Neural cell (in vitro differentiated cells): ENCODE measurements at regions not wholly inside any gene's neighbourhood (a gene's known extent, or its start where the extent isn't known, plus 50 kb on each side); places are given as distances from the start of the nearest gene placed in this dataset.

Source experiments
- H2AFZ ChIP-seq: fragments of 200-600, 300-800 bp; sonication (generic), shearing (Covaris generic); 2 replicates; pipeline ENCODE4 v1.6.0; 2014; ENCODE audit warnings: low read depth, mild to moderate bottlenecking, antibody characterized with exemption, low read length, moderate library complexity
- H3F3A ChIP-seq: fragments of 200-600 bp; shearing (Covaris generic); 2 replicates; pipeline ENCODE4 v1.6.1; 2016; ENCODE audit warnings: mild to moderate bottlenecking, moderate library complexity, mixed read lengths, antibody characterized with exemption, low read length; ENCODE audit not compliant: insufficient read depth, poor library complexity, severe bottlenecking
- H3K27ac ChIP-seq: fragments of 200-600, 300-800 bp; sonication (generic), shearing (Covaris generic); 2 replicates; pipeline ENCODE4 v1.5.1; 2014; ENCODE audit warnings: mild to moderate bottlenecking, low read length, moderate library complexity
- H3K27me3 ChIP-seq: fragments of 300-800, 200-600 bp; sonication (generic), shearing (Covaris generic); 2 replicates; pipeline ENCODE4 v1.6.0; 2014; ENCODE audit warnings: mild to moderate bottlenecking, low read depth, low read length, moderate library complexity; ENCODE audit not compliant: insufficient read depth
- H3K36me3 ChIP-seq: fragments of 300-800, 200-600 bp; sonication (generic), shearing (Covaris generic); 2 replicates; pipeline ENCODE4 v1.5.1; 2014; ENCODE audit warnings: mild to moderate bottlenecking, antibody characterized with exemption, low read length, moderate library complexity; ENCODE audit not compliant: insufficient read depth
- H3K4me2 ChIP-seq: fragments of 300-800, 200-600 bp; sonication (generic), shearing (Covaris generic); 2 replicates; pipeline ENCODE4 v1.6.0; 2014; ENCODE audit warnings: mild to moderate bottlenecking, low read length
- H3K4me3 ChIP-seq: fragments of 300-800, 200-600 bp; sonication (generic), shearing (Covaris generic); 2 replicates; pipeline ENCODE4 v1.5.1; 2014; ENCODE audit warnings: mild to moderate bottlenecking, low read length, moderate library complexity
- H3K79me2 ChIP-seq: fragments of 200-600 bp; shearing (Covaris generic); replicated peaks from 2 replicates; pipeline ENCODE4 v1.6.0; 2014; ENCODE audit warnings: mild to moderate bottlenecking, low read length, moderate library complexity; ENCODE audit not compliant: insufficient read depth
- H3K9ac ChIP-seq: fragments of 300-800, 200-600 bp; sonication (generic), shearing (Covaris generic); 2 replicates; pipeline ENCODE4 v1.6.1; 2016; ENCODE audit warnings: mild to moderate bottlenecking, low read length, mixed read lengths
- H3K9me2 ChIP-seq: fragments of 200-600 bp; shearing (Covaris generic); 2 replicates; pipeline ENCODE4 v1.6.1; 2016; ENCODE audit warnings: mild to moderate bottlenecking, low read length, mixed read lengths; ENCODE audit not compliant: insufficient read depth
- H3K9me3 ChIP-seq: fragments of 200-600, 300-800 bp; sonication (generic), shearing (Covaris generic); 2 replicates; pipeline ENCODE4 v1.6.1; 2016; ENCODE audit warnings: mild to moderate bottlenecking, mixed run types, low read length, moderate library complexity, mixed read lengths
- H4K20me1 ChIP-seq: fragments of 200-600 bp; shearing (Covaris generic); 2 replicates; pipeline ENCODE4 v1.6.1; 2016; ENCODE audit warnings: mild to moderate bottlenecking, mixed run types; ENCODE audit not compliant: insufficient read depth
- CTCF ChIP-seq: fragments of 450-650 bp; IDR thresholded peaks from 2 replicates; pipeline ENCODE4 v1.5.1; 2014; ENCODE audit warnings: antibody characterized with exemption, mild to moderate bottlenecking, moderate library complexity; ENCODE audit not compliant: poor library complexity, severe bottlenecking
- EP300 ChIP-seq: fragments of 450-650 bp; conservative IDR thresholded peaks from 2 replicates; pipeline ENCODE4 v1.6.1; 2014; ENCODE audit warnings: antibody characterized with exemption, mild to moderate bottlenecking, moderate library complexity; ENCODE audit not compliant: poor library complexity, severe bottlenecking
- EZH2 ChIP-seq: fragments of 200-600, 300-800 bp; shearing (Covaris generic), sonication (generic); IDR thresholded peaks from 2 replicates; pipeline ENCODE4 v1.6.1; 2014; ENCODE audit warnings: antibody characterized with exemption, low read length, borderline replicate concordance, mild to moderate bottlenecking; ENCODE audit not compliant: insufficient read depth, poor library complexity, severe bottlenecking
- MXI1 ChIP-seq: fragments of 450-650 bp; conservative IDR thresholded peaks from 2 replicates; pipeline ENCODE4 v1.6.1; 2014; ENCODE audit warnings: antibody characterized with exemption, mild to moderate bottlenecking; ENCODE audit not compliant: poor library complexity, severe bottlenecking
- POLR2AphosphoS5 ChIP-seq: IDR thresholded peaks from 2 replicates; pipeline ENCODE4 v1.6.1; 2012
- RAD21 ChIP-seq: fragments of 450-650 bp; conservative IDR thresholded peaks from 2 replicates; pipeline ENCODE4 v1.6.1; 2014; ENCODE audit warnings: antibody characterized with exemption, mild to moderate bottlenecking, moderate library complexity
- REST ChIP-seq: IDR thresholded peaks from 2 replicates; pipeline ENCODE4 v1.6.1; 2012; ENCODE audit warnings: borderline replicate concordance
- SMC3 ChIP-seq: fragments of 450-650 bp; conservative IDR thresholded peaks from 2 replicates; pipeline ENCODE4 v1.6.1; 2014; ENCODE audit warnings: antibody characterized with exemption, mild to moderate bottlenecking, moderate library complexity; ENCODE audit not compliant: poor library complexity
- TAF1 ChIP-seq: IDR thresholded peaks from 2 replicates; pipeline ENCODE4 v1.6.1; 2012; ENCODE audit warnings: low read depth

- Histone ChIP-seq H4K20me1 (no peaks in the 10 kb centered on the region), H2AFZ (no peak overlapping the region), H3K36me3 (no peaks in the 10 kb centered on the region), H3K27ac (no peak overlapping the region), H3K9me3 (no peaks in the 10 kb centered on the region), H3K4me3 (no peak overlapping the region), H3K4me2 (no peak overlapping the region), H3K79me2 (no peaks in the 10 kb centered on the region), H3K9me2 (no peaks in the 10 kb centered on the region), H3K27me3 (no peaks in the 10 kb centered on the region), H3K9ac (no peak overlapping the region), H3F3A (no peaks in the 10 kb centered on the region)
- no peak for TF ChIP-seq SMC3
- TF ChIP-seq EP300 = no peak
- TF ChIP-seq POLR2AphosphoS5 = no peak
- TF ChIP-seq TAF1 = no peak
- TF ChIP-seq CTCF = no peak
- no peak for TF ChIP-seq EZH2
- no peak for TF ChIP-seq MXI1
- TF ChIP-seq REST = no peak
- TF ChIP-seq RAD21 = no peak
These were observed 811.6 kb upstream of the AMELY start for GRCh38 chrY:7723127-7723526.

GRCh38 chrY:7722566-7722965 is 811.0 kb upstream of the AMELY start:
- Histone ChIP-seq H3K9ac (no peak overlapping the region), H3K27ac (no peak overlapping the region), H3K36me3 (no peaks in the 10 kb centered on the region), H3K9me2 (no peaks in the 10 kb centered on the region), H4K20me1 (no peaks in the 10 kb centered on the region), H3K4me3 (no peak overlapping the region), H3K9me3 (no peaks in the 10 kb centered on the region), H3K79me2 (no peaks in the 10 kb centered on the region), H3K4me2 (no peak overlapping the region), H3K27me3 (no peaks in the 10 kb centered on the region), H2AFZ (no peak overlapping the region), H3F3A (no peaks in the 10 kb centered on the region)
- TF ChIP-seq MXI1 = no peak
- TF ChIP-seq POLR2AphosphoS5 = no peak
- no peak for TF ChIP-seq EP300
- no peak for TF ChIP-seq RAD21
- no peak for TF ChIP-seq CTCF
- no peak for TF ChIP-seq EZH2
- no peak for TF ChIP-seq SMC3
- TF ChIP-seq REST = no peak
- TF ChIP-seq TAF1 = no peak
